A673 (cell line): ENCODE measurements at regions not wholly inside any gene's neighbourhood (a gene's known extent, or its start where the extent isn't known, plus 50 kb on each side); places are given as distances from the start of the nearest gene placed in this dataset.

Source experiments
- BruUV-seq: library from RNA; stranded (reverse); fragments of 400-500 nt; replicated peaks from 2 replicates; lab custom pipeline; 2021; lab: Mats Ljungman, UMichigan
- CTCF ChIA-PET: fragments of 300-600 bp; sonication (Branson Sonifier 250); formaldehyde crosslinking; loops from one replicate; lab custom pipeline; 2022; ENCODE audit warnings: antibody characterized with exemption; lab: Charles Lee
- POLR2A ChIA-PET: fragments of 300-600 bp; sonication (Branson Sonifier 250); formaldehyde crosslinking; loops from one replicate; lab custom pipeline; 2022; ENCODE audit warnings: antibody characterized with exemption; ENCODE audit not compliant: low non-redundant PET; lab: Charles Lee
- DNase-seq: peaks from one replicate; pipeline ENCODE4 v3.0.0-alpha.2; 2015; ENCODE audit warnings: low spot score
- H3K27ac ChIP-seq: fragments of 200-600 bp; sonication (generic); 2 replicates; pipeline ENCODE4 v1.5.1; 2016; ENCODE audit warnings: mixed run types, low read depth, mild to moderate bottlenecking, mixed read lengths, antibody characterized with exemption, low read length; ENCODE audit not compliant: poor library complexity, severe bottlenecking
- H3K27me3 ChIP-seq: fragments of 200-600 bp; sonication (generic); replicated peaks from 2 replicates; pipeline ENCODE4 v1.6.1; 2017; ENCODE audit warnings: mixed run types, low read depth, mild to moderate bottlenecking, mixed read lengths, antibody characterized with exemption, low read length; ENCODE audit not compliant: insufficient read depth, poor library complexity
- H3K36me3 ChIP-seq: fragments of 200-600 bp; sonication (generic); 2 replicates; pipeline ENCODE4 v1.6.1; 2016; ENCODE audit warnings: mixed run types, mild to moderate bottlenecking, mixed read lengths, antibody characterized with exemption, low read length; ENCODE audit not compliant: insufficient read depth, poor library complexity, severe bottlenecking
- H3K4me1 ChIP-seq: fragments of 200-600 bp; sonication (generic); 2 replicates; pipeline ENCODE4 v1.6.1; 2017; ENCODE audit warnings: mixed run types, mild to moderate bottlenecking, mixed read lengths, antibody characterized with exemption, low read length; ENCODE audit not compliant: insufficient read depth, poor library complexity, severe bottlenecking
- H3K4me3 ChIP-seq: fragments of 200-600 bp; sonication (generic); 2 replicates; pipeline ENCODE4 v1.5.1; 2016; ENCODE audit warnings: low read depth, mixed run types, mild to moderate bottlenecking, mixed read lengths, low read length; ENCODE audit not compliant: poor library complexity, severe bottlenecking
- H3K9me3 ChIP-seq: fragments of 200-600 bp; sonication (generic); 2 replicates; pipeline ENCODE4 v1.6.1; 2016; ENCODE audit warnings: mixed run types, low read depth, mild to moderate bottlenecking, mixed read lengths, antibody characterized with exemption, low read length; ENCODE audit not compliant: poor library complexity, severe bottlenecking
- EZH2 ChIP-seq: fragments of 200-600 bp; sonication (generic); IDR thresholded peaks from 2 replicates; pipeline ENCODE4 v1.6.1; 2017; ENCODE audit warnings: borderline replicate concordance, low read depth, mild to moderate bottlenecking, mixed read lengths, antibody characterized with exemption, low read length; ENCODE audit not compliant: poor library complexity, severe bottlenecking
- intact Hi-C: fragments of 100-400 bp; cut with micrococcal nuclease; formaldehyde crosslinking; loops from one replicate; pipeline ENCODE4 v1.10.0; 2022; ENCODE audit not compliant: unreplicated experiment
- TF ChIP-seq, protein P1 (sequence below): fragments of 300-800, 200-600 bp; sonication (generic); conservative IDR thresholded peaks from 2 replicates; pipeline ENCODE4 v1.5.1; 2017; ENCODE audit warnings: low read depth, mild to moderate bottlenecking, antibody characterized with exemption, low read length, moderate library complexity, mixed read lengths

DNA sequence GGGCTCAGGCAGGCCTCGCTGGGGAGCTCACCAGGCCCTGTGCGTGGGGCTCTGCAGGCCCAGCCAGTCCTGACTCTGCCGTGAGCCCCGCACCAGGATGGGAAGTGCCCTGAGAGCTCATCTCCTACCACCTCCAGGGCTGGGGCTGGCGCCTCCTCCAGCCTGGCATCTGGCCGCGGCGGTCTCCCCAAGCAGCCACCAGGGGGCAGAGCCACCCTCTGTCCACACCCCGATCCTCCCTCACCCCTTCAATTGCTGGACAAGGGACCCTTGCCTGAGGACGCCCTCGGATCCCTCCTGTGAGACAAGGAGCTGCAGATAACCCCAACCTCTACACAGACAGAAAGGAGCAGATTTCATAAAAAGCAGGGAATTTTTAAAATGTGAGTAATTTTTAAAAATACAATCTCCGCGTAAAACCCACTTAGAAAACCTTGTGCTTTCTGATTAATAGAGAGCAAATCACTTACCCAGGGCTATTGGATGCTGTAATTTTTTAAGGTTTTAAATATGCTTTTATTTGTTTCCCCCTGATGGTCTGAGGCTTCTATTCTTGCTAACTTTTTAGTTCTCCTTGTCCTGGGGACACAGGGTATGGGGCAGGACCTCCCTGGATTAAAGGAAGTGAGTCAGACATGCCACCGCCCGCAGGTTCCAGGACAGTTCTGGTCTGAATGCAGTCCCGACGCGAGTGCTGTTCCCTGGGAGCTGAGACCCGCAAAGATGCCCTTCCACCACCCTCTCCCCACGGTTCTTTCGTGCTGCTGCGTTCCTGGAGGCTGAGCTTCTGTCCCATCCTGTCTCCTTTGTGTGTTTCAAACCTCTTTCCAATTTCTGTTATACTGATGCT is 52.3 kb upstream of the CHRNA7 start:
- Histone ChIP-seq H3K4me3 (no peak overlapping the region), H3K27ac (no peak overlapping the region), H3K27me3 (no peaks in the 10 kb centered on the region), H3K36me3 (no peaks in the 10 kb centered on the region), H3K4me1 (no peaks in the 10 kb centered on the region), H3K9me3 (no peaks in the 10 kb centered on the region)
- ChIA-PET POLR2A (no interaction called here), CTCF (interaction anchor here (0.6 to 1.1 kb wide), 2 partner anchors 52 to 1917 kb away, joined by 3 to 4 read pairs; partner anchors contain the start of gene CHRNA7)
- intact Hi-C loops: loop anchor here (5.0 kb wide), 1 partner anchor 54 kb away; the partner anchor contains the start of gene CHRNA7
- DNase-seq: peak; percentile 52
- BruUV-seq: no TSS peak
- TF ChIP-seq, protein P1, sequence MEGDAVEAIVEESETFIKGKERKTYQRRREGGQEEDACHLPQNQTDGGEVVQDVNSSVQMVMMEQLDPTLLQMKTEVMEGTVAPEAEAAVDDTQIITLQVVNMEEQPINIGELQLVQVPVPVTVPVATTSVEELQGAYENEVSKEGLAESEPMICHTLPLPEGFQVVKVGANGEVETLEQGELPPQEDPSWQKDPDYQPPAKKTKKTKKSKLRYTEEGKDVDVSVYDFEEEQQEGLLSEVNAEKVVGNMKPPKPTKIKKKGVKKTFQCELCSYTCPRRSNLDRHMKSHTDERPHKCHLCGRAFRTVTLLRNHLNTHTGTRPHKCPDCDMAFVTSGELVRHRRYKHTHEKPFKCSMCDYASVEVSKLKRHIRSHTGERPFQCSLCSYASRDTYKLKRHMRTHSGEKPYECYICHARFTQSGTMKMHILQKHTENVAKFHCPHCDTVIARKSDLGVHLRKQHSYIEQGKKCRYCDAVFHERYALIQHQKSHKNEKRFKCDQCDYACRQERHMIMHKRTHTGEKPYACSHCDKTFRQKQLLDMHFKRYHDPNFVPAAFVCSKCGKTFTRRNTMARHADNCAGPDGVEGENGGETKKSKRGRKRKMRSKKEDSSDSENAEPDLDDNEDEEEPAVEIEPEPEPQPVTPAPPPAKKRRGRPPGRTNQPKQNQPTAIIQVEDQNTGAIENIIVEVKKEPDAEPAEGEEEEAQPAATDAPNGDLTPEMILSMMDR: peak; percentile 83
- TF ChIP-seq EZH2: no peak
